ENCODE measurements at regions not wholly inside any gene's neighbourhood (a gene's known extent, or its start where the extent isn't known, plus 50 kb on each side); places are given as distances from the start of the nearest gene placed in this dataset.
"Not testable (repeated sequence)": the region's sequence is repeated elsewhere in the genome, so short reads cannot be mapped to it uniquely, and the experiment has no call there.

DNA sequence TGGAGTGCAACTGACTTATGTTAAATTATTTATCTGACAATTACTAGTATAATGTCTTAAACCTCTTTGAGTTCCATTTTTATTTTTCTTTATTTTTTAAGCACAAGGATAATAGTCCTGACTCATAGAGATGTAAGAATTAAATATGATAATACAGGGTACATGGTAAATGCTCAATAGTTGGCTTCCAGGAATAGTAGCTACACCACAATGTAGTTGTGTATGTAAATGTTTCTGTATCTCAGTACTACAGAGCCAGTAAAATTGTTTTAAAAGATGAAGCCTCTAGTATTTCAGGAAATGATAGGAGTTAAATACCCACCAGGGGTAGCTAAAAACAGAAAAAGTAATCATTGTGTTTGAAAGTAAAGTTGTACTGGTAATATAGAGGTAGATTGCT is 487.4 kb upstream of the IRAK1BP1 start:
- H4K20me1 ChIP-seq (ENCODE audit: insufficient read depth, low read length): no peaks in the 10 kb centered on the region
- TF ChIP-seq, protein P1, sequence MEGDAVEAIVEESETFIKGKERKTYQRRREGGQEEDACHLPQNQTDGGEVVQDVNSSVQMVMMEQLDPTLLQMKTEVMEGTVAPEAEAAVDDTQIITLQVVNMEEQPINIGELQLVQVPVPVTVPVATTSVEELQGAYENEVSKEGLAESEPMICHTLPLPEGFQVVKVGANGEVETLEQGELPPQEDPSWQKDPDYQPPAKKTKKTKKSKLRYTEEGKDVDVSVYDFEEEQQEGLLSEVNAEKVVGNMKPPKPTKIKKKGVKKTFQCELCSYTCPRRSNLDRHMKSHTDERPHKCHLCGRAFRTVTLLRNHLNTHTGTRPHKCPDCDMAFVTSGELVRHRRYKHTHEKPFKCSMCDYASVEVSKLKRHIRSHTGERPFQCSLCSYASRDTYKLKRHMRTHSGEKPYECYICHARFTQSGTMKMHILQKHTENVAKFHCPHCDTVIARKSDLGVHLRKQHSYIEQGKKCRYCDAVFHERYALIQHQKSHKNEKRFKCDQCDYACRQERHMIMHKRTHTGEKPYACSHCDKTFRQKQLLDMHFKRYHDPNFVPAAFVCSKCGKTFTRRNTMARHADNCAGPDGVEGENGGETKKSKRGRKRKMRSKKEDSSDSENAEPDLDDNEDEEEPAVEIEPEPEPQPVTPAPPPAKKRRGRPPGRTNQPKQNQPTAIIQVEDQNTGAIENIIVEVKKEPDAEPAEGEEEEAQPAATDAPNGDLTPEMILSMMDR (IDR thresholded peaks at IDR 0.05; ENCODE audit: borderline replicate concordance, extremely low read depth, low read length, poor library complexity, severe bottlenecking): no peak
- TF ChIP-seq EZH2 (IDR thresholded peaks at IDR 0.05; ENCODE audit: borderline replicate concordance, low read depth, low read length, severe bottlenecking): no peak
- ATAC-seq (ENCODE audit: insufficient read depth, low read depth) (no peak), DNase-seq (no peak)
- no peak overlapping the region for H3K4me3 ChIP-seq (ENCODE audit: low read depth in 1 of 2, low read length in 2 of 2)
- H3K4me1 ChIP-seq (ENCODE audit: insufficient read depth, low read length): no peaks in the 10 kb centered on the region
- no peak overlapping the region for H3K4me2 ChIP-seq (ENCODE audit: insufficient read depth, low read length)
- no peaks in the 10 kb centered on the region for H3K79me2 ChIP-seq (ENCODE audit: insufficient read depth, low read length)
- H3K9me3 ChIP-seq (ENCODE audit: insufficient read depth, low read length, severe bottlenecking): no peaks in the 10 kb centered on the region
- no peak overlapping the region for H3K9ac ChIP-seq (ENCODE audit: low read depth, low read length)
- no peaks in the 10 kb centered on the region for H3K36me3 ChIP-seq (ENCODE audit: insufficient read depth, low read length)
- no peaks in the 10 kb centered on the region for H3K27me3 ChIP-seq (ENCODE audit: insufficient read depth, low read length, poor library complexity)
- no peak overlapping the region for H2AFZ ChIP-seq (ENCODE audit: low read depth, low read length)
- no peak overlapping the region for H3K27ac ChIP-seq (ENCODE audit: low read length)

GRCh38 chr6:78380541-78380940 is 486.8 kb upstream of the IRAK1BP1 start:
- DNase-seq: no peak
- Histone ChIP-seq H3K4me1 (ENCODE audit: insufficient read depth, low read length) (no peaks in the 10 kb centered on the region), H3K27me3 (ENCODE audit: insufficient read depth, low read length, poor library complexity) (no peaks in the 10 kb centered on the region), H2AFZ (ENCODE audit: low read depth, low read length) (no peak overlapping the region), H3K4me2 (ENCODE audit: insufficient read depth, low read length) (no peak overlapping the region), H3K9me3 (ENCODE audit: insufficient read depth, low read length, severe bottlenecking) (no peaks in the 10 kb centered on the region), H3K27ac (ENCODE audit: low read length) (no peak overlapping the region), H4K20me1 (ENCODE audit: insufficient read depth, low read length) (no peaks in the 10 kb centered on the region), H3K36me3 (ENCODE audit: insufficient read depth, low read length) (no peaks in the 10 kb centered on the region), H3K4me3 (ENCODE audit: low read depth in 1 of 2, low read length in 2 of 2) (no peak overlapping the region), H3K79me2 (ENCODE audit: insufficient read depth, low read length) (no peaks in the 10 kb centered on the region), H3K9ac (ENCODE audit: low read depth, low read length) (no peak overlapping the region)
- no peak for ATAC-seq (ENCODE audit: insufficient read depth, low read depth)
- TF ChIP-seq EZH2 (IDR thresholded peaks at IDR 0.05; ENCODE audit: borderline replicate concordance, low read depth, low read length, severe bottlenecking): no peak
- TF ChIP-seq, protein P1 (IDR thresholded peaks at IDR 0.05; ENCODE audit: borderline replicate concordance, extremely low read depth, low read length, poor library complexity, severe bottlenecking): no peak

GRCh38 chr6:78383968-78384367 is 483.4 kb upstream of the IRAK1BP1 start:
- Histone ChIP-seq H3K4me2 (ENCODE audit: insufficient read depth, low read length) (no peak overlapping the region), H3K9me3 (ENCODE audit: insufficient read depth, low read length, severe bottlenecking) (peaks cover 5% of the 10 kb centered on the region), H3K4me3 (ENCODE audit: low read depth in 1 of 2, low read length in 2 of 2) (no peak overlapping the region), H3K4me1 (ENCODE audit: insufficient read depth, low read length) (no peaks in the 10 kb centered on the region), H3K27me3 (ENCODE audit: insufficient read depth, low read length, poor library complexity) (no peaks in the 10 kb centered on the region), H3K79me2 (ENCODE audit: insufficient read depth, low read length) (no peaks in the 10 kb centered on the region), H3K36me3 (ENCODE audit: insufficient read depth, low read length) (no peaks in the 10 kb centered on the region), H3K9ac (ENCODE audit: low read depth, low read length) (no peak overlapping the region), H2AFZ (ENCODE audit: low read depth, low read length) (no peak overlapping the region), H3K27ac (ENCODE audit: low read length) (no peak overlapping the region), H4K20me1 (ENCODE audit: insufficient read depth, low read length) (no peaks in the 10 kb centered on the region)
- no peak for DNase-seq
- no peak for ATAC-seq (ENCODE audit: insufficient read depth, low read depth)
- TF ChIP-seq, protein P1 (IDR thresholded peaks at IDR 0.05; ENCODE audit: borderline replicate concordance, extremely low read depth, low read length, poor library complexity, severe bottlenecking): no peak
- no peak for TF ChIP-seq EZH2 (IDR thresholded peaks at IDR 0.05; ENCODE audit: borderline replicate concordance, low read depth, low read length, severe bottlenecking)

DNA sequence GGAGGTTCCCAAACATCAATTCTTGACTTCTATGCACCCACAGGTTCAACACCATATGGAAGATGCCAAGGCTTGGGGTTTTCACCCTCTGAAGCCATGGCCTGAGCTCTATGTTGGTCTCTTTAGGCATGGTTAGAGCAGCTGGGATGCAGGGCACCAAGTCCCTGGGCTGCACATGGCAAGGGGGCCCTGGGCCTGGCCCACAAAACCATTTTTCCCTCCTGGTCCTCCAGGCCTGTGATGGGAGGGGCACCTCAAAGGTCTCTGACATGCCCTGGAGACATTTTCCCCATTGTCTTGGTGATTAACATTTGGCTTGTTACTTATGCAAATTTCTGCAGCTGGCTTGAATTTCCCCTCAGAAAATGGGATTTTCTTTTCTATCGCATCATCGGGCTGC is 480.5 kb upstream of the IRAK1BP1 start:
- not testable (repeated sequence) for H3K27ac ChIP-seq (ENCODE audit: low read length); H3K27me3 ChIP-seq (ENCODE audit: insufficient read depth, low read length, poor library complexity); H3K36me3 ChIP-seq (ENCODE audit: insufficient read depth, low read length); H3K4me1 ChIP-seq (ENCODE audit: insufficient read depth, low read length); DNase-seq; H2AFZ ChIP-seq (ENCODE audit: low read depth, low read length); H3K9me3 ChIP-seq (ENCODE audit: insufficient read depth, low read length, severe bottlenecking); H3K4me3 ChIP-seq (ENCODE audit: low read depth in 1 of 2, low read length in 2 of 2); H3K79me2 ChIP-seq (ENCODE audit: insufficient read depth, low read length); H3K4me2 ChIP-seq (ENCODE audit: insufficient read depth, low read length); H3K9ac ChIP-seq (ENCODE audit: low read depth, low read length); H4K20me1 ChIP-seq (ENCODE audit: insufficient read depth, low read length); ATAC-seq (ENCODE audit: insufficient read depth, low read depth)

Measured in DND-41 (cell line).